ENCODE measurements at regions not wholly inside any gene's neighbourhood (a gene's known extent, or its start where the extent isn't known, plus 50 kb on each side); places are given as distances from the start of the nearest gene placed in this dataset.

GRCh38 chr20:7094438-7094997 lies 327.0 kb downstream of the BMP2 start:
- peak; percentile 67 for TF ChIP-seq CTCF (IDR thresholded peaks at IDR 0.05)
- no peak for TF ChIP-seq POLR2AphosphoS5 (IDR thresholded peaks at IDR 0.05; ENCODE audit: low read depth, low read length)
- TF ChIP-seq TCF7L2 (IDR thresholded peaks at IDR 0.05; ENCODE audit: low read depth, low read length), result no peak

Data from Panc1 (cell line).